ENCODE measurements at regions not wholly inside any gene's neighbourhood (a gene's known extent, or its start where the extent isn't known, plus 50 kb on each side); places are given as distances from the start of the nearest gene placed in this dataset.

- H3K36me3 Mint-ChIP-seq (ENCODE audit: unreplicated experiment): no peaks in the 10 kb centered on the region
- TF ChIP-seq CTCF (IDR thresholded peaks at IDR 0.05): no peak
- peaks cover 7% of the 10 kb centered on the region for H3K9me3 Mint-ChIP-seq (ENCODE audit: unreplicated experiment)
- no peaks in the 10 kb centered on the region for H3K4me1 Mint-ChIP-seq (ENCODE audit: unreplicated experiment)
- H3K27me3 Mint-ChIP-seq (ENCODE audit: unreplicated experiment): peaks cover 43% of the 10 kb centered on the region
- no peak for DNase-seq (ENCODE audit: extremely low spot score, unreplicated experiment)
- no peak overlapping the region for H3K4me3 Mint-ChIP-seq (ENCODE audit: unreplicated experiment)
- no peak overlapping the region for H3K27ac Mint-ChIP-seq (ENCODE audit: unreplicated experiment)
Measured at GRCh38 chr12:47458279-47458678, 247.6 kb downstream of the RPAP3 start.

GRCh38 chr12:47449797-47450196, 256.0 kb downstream of the RPAP3 start:
- H3K9me3 Mint-ChIP-seq (ENCODE audit: unreplicated experiment): no peaks in the 10 kb centered on the region

GRCh38 chr12:47442310-47442709, 263.5 kb downstream of the RPAP3 start:
- no peak for TF ChIP-seq CTCF (IDR thresholded peaks at IDR 0.05)
- Mint-ChIP-seq H3K4me1 (ENCODE audit: unreplicated experiment) (no peaks in the 10 kb centered on the region), H3K27ac (ENCODE audit: unreplicated experiment) (no peak overlapping the region), H3K4me3 (ENCODE audit: unreplicated experiment) (no peak overlapping the region), H3K36me3 (ENCODE audit: unreplicated experiment) (peaks cover 4% of the 10 kb centered on the region), H3K9me3 (ENCODE audit: unreplicated experiment) (peaks cover 34% of the 10 kb centered on the region), H3K27me3 (ENCODE audit: unreplicated experiment) (peaks cover 10% of the 10 kb centered on the region)
- DNase-seq (ENCODE audit: extremely low spot score, unreplicated experiment): no peak

More at GRCh38 chr12:47449797-47450196, 256.0 kb downstream of the RPAP3 start:
- Mint-ChIP-seq H3K36me3 (ENCODE audit: unreplicated experiment) (no peaks in the 10 kb centered on the region), H3K27me3 (ENCODE audit: unreplicated experiment) (peaks cover 52% of the 10 kb centered on the region), H3K4me1 (ENCODE audit: unreplicated experiment) (no peaks in the 10 kb centered on the region), H3K27ac (ENCODE audit: unreplicated experiment) (no peak overlapping the region), H3K4me3 (ENCODE audit: unreplicated experiment) (no peak overlapping the region)
- no peak for TF ChIP-seq CTCF (IDR thresholded peaks at IDR 0.05)
- no peak for DNase-seq (ENCODE audit: extremely low spot score, unreplicated experiment)

GRCh38 chr12:47441490-47441889, 264.3 kb downstream of the RPAP3 start:
- H3K4me3 Mint-ChIP-seq (ENCODE audit: unreplicated experiment): no peak overlapping the region
- no peaks in the 10 kb centered on the region for H3K4me1 Mint-ChIP-seq (ENCODE audit: unreplicated experiment)
- no peak overlapping the region for H3K27ac Mint-ChIP-seq (ENCODE audit: unreplicated experiment)
- H3K36me3 Mint-ChIP-seq (ENCODE audit: unreplicated experiment): peaks cover 4% of the 10 kb centered on the region
- DNase-seq (ENCODE audit: extremely low spot score, unreplicated experiment): no peak
- peaks cover 5% of the 10 kb centered on the region for H3K27me3 Mint-ChIP-seq (ENCODE audit: unreplicated experiment)
- peaks cover 34% of the 10 kb centered on the region for H3K9me3 Mint-ChIP-seq (ENCODE audit: unreplicated experiment)
- no peak for TF ChIP-seq CTCF (IDR thresholded peaks at IDR 0.05)

GRCh38 chr12:47438175-47438574, 267.7 kb downstream of the RPAP3 start:
- Mint-ChIP-seq H3K4me1 (ENCODE audit: unreplicated experiment) (no peaks in the 10 kb centered on the region), H3K4me3 (ENCODE audit: unreplicated experiment) (no peak overlapping the region), H3K27ac (ENCODE audit: unreplicated experiment) (no peak overlapping the region), H3K36me3 (ENCODE audit: unreplicated experiment) (peaks cover 6% of the 10 kb centered on the region), H3K9me3 (ENCODE audit: unreplicated experiment) (peaks cover 36% of the 10 kb centered on the region), H3K27me3 (ENCODE audit: unreplicated experiment) (peaks cover 23% of the 10 kb centered on the region)
- TF ChIP-seq CTCF (IDR thresholded peaks at IDR 0.05): no peak
- DNase-seq (ENCODE audit: extremely low spot score, unreplicated experiment): no peak
